ENCODE measurements at regions not wholly inside any gene's neighbourhood (a gene's known extent, or its start where the extent isn't known, plus 50 kb on each side); places are given as distances from the start of the nearest gene placed in this dataset.

DNA sequence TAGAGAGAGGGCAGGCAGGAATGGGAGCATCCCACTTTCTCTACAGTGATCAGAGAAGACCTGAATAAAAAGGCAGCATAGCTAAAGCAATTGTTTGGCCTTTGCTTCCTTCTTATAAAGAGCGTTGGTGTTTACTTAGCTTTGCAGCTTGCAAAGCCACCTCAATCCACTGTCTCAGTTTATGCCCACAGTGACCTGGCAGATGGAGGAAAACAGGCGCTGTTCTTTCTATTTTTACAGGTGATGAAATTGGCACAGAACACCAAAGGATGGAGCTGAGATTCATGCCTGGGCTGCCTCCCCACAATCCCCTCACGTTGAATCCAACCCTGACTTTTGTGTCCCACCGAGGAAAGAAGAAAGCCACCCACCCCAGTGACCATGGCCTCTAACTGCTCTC lies 130.5 kb downstream of the TTLL2 start:
- TF ChIP-seq, protein P1, sequence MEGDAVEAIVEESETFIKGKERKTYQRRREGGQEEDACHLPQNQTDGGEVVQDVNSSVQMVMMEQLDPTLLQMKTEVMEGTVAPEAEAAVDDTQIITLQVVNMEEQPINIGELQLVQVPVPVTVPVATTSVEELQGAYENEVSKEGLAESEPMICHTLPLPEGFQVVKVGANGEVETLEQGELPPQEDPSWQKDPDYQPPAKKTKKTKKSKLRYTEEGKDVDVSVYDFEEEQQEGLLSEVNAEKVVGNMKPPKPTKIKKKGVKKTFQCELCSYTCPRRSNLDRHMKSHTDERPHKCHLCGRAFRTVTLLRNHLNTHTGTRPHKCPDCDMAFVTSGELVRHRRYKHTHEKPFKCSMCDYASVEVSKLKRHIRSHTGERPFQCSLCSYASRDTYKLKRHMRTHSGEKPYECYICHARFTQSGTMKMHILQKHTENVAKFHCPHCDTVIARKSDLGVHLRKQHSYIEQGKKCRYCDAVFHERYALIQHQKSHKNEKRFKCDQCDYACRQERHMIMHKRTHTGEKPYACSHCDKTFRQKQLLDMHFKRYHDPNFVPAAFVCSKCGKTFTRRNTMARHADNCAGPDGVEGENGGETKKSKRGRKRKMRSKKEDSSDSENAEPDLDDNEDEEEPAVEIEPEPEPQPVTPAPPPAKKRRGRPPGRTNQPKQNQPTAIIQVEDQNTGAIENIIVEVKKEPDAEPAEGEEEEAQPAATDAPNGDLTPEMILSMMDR (conservative IDR thresholded peaks at IDR 0.05), result no peak
- no peak for TF ChIP-seq EZH2 (IDR thresholded peaks at IDR 0.05; ENCODE audit: low read depth)

All from PC-9 (cell line).